Inflammatory macrophage (primary cell): ENCODE measurements at regions not wholly inside any gene's neighbourhood (a gene's known extent, or its start where the extent isn't known, plus 50 kb on each side); places are given as distances from the start of the nearest gene placed in this dataset.
"Not testable (repeated sequence)": the region's sequence is repeated elsewhere in the genome, so short reads cannot be mapped to it uniquely, and the experiment has no call there.

Source experiments
- DNase-seq, 2 donors: peaks; one replicate each; pipeline ENCODE4 v3.0.0-alpha.2; 2020 to 2022

DNA sequence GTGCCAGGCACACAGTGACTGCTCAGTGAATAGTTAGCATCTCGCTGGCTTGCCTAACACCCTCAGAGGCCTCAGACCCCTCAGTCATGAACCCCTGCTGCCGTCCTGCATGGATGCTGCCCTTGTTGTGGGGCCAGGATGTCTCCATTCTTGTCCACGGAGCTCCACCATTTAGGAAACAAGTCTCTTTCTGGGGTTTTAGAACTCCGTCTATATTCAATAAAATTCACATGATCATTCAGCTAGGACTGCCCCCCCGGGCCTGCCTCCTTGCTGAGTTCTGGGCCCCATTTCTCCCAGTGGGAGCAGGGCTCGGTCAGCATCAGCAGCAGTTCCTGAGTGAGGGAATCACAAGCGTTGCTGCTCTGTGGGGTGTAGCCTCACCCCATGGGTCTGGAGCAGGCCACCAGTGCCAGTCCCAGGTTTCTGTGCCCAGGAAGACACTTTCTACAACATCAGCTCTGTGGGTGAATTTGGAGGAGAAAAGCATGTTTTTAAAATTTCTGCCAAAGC, 134.1 kb downstream of the RHOU start:
- no peak for DNase-seq

DNA sequence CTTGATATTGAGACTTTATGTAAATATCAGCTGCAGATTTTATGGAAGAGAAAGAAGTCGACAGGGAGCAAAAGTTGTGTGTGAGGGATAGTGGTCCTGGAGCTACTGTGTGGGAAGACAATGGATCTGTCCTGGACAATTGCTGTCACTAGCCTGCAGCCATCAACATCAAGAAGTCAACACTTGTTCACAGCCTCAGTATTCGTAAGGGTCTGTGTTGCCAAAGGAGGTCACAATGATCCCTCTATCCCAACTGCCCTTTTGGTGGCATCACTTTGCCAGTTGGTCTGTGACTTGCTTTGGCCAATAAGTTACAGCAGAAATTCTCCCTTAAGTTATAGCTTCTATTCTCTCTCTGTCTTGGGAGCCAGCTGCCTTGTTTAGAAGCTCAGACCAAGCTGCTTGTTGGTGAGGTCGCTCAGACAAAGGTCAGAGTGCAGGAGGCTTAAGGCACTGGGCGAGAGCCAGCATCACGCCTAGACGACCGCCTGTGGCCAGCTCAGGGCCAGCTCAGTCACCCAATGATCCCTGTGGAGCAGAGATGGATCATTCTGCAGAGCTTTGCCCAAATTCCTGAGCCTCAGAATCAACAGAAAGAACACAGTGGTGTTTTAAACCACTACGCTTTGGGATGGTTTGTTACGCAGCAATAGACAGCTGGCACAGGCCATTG, 134.9 kb downstream of the RHOU start:
- DNase-seq = no peak

DNA sequence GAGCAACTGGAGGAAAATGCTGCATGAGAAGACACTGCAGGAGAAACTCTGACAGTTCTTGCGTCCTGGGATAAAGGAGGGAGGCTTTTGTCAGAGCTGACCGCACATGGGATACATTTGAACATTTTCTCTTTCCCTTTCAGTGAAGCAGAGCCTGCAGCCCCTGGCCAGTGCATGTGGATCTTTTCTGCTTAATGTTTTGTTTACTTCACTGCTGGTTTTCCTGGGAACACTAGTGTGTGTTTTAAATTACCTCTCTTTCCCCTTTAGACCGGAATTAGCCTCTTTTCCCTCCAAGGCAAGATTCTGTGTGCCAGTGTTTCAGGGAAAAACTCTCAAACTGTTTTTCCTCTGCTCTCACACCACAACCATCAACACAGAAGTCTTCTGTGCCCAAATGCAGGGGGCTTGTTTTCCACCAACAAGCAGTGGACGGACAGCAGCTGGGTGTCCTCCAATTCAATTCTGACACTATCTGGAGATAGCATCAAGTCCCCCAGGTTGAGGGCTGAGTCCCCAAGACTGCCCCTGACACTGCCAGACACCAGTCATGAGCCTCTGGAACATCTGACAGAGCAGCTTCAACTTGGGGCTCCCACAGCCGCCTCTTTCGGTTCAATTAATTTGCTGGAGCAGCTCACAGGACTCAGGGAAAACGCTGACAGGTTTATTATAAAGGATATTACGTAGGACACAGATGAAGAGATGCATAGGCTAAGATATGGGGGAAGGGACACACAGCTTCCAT, 136.2 kb downstream of the RHOU start:
- no peak for DNase-seq

DNA sequence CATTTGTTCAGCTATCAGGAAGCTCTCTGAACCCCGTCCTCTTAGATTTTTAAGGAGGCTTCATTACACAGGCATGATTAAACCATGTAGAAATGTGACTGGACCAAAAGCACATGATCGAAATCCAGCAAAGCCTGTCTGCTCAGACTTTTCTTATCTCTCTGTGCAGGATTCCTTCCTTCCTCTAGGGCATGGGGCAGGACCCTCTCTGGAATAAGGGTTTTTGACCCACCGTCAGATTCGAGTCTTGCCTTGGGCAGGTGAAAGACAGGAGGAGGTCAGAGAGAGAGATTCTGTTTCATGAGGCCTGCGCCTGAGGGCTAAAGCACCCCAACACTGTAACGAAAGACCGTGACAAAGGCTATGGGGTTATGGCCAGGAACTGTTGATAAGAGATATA, 136.8 kb downstream of the RHOU start:
- no peak for DNase-seq

DNA sequence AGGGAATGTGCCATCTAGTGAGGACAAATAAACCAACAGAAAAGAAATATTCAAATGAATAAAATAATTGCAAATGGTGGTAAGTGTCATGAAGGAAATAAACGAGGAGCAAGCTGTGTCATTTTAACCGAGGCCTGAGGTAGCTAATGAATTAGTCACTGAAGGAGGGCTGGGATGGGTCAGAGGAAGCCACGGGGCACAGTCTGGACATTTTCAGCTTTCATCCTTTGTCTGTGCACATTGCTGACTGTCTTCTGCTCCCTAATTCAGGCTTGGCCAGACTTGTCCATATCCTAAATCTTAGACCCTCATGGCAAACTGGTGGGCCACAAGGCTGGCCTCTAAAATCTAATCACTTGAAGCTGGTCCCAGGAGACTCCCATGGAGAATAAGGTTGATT, 138.4 kb downstream of the RHOU start:
- DNase-seq = no peak

DNA sequence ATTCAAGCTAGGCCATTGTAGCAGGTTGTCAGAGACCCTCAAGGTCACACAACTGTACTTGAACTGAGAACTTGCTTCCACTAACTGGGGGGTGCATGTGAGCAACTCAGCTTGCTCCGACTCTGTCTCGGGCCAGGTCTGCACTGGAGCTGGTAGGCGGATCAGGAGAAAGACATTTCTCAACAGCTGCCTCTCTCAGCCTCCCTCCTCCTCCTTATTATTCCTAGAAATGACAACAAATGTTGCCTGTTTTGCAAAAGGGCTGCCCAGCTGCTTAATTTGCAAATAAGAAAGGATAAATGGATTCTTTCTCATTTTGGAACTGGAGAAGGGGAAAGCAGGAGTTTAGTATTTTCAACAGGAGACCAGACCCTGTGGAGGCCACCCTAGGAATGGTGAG, 140.5 kb downstream of the RHOU start:
- DNase-seq = peak in 1 of 2 donors; percentile 47

DNA sequence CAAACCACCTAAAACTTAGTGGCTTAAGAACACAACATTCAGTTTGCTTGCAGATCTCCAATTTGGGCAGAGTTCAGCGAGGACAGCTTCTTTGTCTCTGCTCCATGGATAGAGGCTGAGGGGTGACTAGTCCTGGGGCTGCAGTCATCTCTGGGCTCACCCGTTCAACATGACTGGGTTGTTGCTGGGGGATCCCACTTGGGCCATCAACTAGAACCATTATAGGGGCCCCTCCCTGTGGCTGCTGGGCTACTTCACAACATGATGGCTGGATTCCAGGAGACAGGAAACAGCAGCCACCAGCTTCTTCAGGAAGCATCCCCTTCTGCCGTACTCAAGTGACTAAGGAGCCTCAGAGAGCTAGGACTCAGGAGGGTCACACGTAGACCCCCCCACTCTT, 140.9 kb downstream of the RHOU start:
- no peak for DNase-seq

DNA sequence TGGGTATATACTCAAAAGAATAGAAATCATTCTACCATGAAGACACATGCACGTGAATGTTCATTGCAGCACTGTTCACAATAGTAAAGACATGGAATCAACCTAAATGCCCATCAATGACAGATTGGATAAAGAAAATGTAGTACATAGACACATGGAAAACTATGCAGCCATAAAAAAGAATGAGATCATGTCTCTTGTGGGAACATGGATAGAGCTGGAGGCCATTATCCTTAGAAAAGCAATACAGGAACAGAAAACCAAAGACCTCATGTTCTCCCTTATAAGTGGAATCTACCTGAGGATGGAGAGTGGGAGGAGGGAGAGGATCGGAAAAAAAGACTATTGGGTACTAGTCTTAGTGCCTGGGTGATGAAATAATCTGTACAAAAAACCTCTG, 143.9 kb downstream of the RHOU start:
- no peak for DNase-seq

DNA sequence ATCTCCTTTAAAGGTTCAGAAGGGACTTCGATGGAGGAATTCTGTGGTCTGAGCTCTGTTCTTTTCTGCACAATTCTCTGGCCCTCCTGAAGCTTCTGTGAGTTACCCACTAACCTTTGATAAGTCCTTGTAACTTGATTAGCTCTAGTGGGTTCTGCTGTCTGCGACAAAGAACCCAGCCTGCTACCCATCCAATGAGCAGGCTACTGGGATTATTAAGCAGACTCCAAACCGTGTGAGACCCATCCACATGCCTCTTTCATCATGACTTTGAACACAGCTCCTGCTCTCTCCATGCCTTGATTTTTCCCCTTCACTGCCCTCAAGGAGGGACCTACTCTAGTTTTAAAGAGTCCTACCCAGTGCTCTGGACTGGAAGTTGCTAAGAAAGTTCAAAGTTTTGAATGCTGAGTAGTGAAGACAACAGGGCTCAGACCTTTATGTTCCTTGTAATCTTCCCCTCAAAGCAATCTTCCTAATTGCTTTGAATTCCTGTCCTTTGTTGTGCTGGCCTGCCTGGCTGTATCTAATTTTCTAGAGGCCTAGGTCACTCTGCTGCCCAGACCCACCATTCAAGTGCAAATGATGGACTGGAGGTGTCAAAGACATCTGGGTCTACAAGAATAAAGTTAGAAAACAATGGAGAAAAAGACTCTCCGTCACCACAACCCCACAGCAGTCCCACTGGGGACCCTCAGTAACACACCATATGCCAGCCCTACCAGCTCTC, 146.9 kb downstream of the RHOU start:
- DNase-seq = no peak

DNA sequence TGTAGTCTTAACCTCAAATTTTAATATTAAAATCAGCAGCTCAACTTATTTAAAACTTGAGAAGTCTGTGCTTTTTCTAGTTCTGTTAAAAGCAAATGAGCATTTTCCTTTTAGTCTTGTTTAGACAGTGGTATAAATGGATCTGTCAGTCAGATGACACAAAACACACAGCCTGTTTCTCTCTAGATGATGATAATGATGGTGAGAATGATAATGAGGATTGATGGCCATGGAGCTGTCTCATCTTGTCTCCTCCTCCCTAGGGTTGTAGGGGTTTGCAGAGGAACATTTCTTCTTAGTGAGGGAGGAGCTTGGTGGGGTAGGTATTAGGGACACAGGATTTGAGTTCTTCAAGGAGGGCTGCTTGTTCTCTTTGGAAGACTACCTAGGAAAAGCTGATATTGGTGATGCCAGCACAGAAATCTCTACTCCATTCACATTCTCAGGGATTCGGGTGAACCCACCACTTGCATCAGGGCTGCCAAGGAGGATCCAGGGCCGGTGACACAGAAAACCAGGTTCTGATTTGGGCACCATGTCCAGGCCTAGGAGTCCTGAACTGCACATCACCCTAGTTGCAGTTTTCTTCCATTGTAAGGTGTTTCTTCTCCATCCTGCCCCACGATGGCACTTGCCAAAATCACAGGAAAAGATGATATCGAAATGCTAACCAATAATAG, 147.6 kb downstream of the RHOU start:
- no peak for DNase-seq

DNA sequence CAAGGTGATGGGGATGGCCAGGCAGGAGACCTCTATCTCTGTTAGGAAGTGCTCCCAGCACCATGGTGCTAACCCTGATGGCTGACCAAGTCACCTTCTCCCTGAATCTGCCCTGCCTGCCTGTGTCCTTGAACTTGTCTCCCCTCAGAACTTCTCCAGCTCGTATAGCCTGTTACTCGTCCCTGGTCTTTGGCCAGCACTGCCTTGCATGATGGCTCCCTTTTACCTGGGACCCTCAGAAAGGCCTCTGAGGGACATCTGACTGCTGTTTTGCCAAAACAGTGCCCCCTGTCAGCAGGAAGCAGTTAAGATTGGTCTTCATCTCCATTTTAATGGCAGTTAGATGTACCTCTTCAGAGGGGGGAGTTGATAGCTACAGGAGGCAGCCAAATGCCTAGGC, 148.3 kb downstream of the RHOU start:
- DNase-seq = no peak

DNA sequence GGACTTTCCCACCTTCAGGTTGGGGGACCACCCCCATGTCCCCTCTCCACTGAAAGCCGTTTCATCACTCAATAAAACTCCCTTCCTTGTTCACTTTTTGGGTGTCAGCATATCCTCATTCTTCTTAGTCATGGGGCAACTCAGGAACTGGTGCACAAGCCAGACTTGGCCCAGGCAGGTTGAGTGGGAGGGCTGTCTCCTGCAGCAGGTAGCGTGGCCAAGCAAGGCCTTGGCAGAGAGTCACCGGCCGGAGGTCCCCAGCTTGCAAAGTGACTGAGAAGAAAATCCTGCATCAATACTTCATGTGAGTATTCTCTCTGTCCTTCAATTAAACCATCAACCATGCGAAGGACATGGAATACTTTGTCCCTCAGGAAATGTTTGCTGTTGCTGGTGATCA, 148.9 kb downstream of the RHOU start:
- DNase-seq = no peak

DNA sequence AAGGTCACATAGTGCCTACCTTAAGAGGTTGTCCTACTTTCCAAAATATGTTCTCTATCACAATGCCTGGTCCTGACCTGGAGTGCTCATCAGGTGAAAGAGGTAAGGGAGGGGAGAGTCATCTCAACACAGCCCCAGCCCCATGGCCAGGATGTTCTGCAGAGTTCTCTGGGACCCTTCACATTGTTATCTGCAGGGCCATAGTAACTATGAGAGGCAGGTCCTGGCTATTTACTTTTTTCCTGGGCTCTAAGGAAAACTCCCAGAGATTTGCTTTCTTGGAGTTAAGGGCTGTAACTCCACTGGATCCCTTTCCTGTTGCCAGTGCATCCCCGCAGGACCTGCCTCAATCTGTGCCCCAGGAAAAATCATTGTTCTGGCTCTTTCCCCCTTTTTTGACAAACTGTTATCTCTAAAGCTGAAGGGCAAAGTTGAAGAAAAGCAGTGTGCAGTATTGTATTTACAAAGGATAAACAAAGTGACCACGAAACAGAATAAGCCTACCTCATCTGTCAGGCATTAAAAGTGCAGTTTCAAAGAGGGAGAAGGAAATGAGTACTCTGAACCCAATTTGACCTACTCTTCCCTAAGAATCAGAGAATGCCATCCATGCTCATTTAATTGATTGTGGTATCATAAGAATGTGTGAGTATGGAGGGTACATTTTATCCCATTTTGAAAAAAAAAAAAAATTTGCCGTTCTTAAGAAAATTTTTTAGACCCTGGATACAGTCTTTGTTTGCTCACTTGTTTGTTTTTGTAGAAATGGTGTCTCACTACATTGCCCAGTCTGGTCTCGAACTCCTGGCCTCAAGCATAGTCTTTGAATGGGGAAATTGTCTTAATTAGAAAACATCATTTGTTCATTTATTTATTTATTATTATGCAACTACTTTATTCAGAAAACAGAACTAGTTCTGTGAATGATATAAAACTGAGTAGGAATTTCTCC, 149.6 kb downstream of the RHOU start:
- DNase-seq = no peak

DNA sequence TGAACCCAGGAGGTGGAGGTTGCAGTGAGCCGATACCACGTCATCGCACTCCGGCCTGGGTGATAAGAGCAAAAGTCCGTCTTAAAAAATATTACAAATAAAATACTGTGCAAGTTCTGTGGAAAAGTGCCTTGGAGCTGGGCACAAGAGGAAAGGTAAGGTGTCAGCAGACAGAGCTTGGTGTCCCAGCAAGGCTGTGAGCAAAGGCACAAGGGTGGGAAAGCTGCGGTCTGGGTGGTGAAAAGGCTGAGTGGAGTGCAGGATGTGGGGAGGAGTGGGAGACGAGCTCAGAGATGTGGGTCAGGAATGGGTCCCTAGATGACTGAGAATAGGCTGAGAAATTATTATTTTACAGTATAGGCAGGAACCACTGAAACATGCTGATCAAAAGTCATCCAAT, 150.6 kb downstream of the RHOU start:
- DNase-seq = no peak

DNA sequence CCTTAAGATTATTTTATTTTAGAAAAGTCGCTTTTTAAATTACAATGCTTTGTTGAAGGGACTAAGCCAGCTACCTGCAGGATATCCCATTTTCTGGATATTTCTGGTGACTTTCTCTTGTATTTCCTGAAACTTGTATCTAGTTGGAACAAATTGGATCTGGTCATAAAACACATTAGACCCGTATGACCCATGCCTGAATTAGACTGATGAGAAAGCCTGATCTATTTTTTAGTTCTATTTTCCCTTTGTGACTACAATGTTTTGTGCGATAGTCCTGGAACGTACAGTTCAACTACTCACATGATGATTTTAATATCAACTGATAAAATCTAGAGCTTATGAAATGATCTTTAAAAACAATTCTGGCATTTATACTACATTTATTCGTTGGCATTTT, 151.8 kb downstream of the RHOU start:
- DNase-seq = no peak

DNA sequence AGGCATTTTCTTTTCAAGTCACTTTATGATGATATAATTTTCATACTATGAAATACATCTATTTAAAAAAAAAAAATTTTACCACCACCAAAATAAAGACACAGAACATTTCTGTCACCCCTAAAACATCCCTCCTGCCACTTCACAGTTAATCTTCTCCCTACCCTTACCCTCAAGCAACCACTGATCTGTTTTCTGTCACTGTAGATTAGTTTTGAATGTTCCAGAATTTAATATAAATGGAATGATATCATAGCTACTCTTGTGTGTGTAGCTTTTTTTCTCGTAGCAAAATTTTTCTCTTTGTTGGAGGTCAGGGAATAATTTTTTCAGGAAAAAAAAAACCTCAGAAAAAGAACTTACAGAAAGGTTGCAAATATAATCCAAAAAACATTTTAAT, 152.7 kb downstream of the RHOU start:
- no peak for DNase-seq

DNA sequence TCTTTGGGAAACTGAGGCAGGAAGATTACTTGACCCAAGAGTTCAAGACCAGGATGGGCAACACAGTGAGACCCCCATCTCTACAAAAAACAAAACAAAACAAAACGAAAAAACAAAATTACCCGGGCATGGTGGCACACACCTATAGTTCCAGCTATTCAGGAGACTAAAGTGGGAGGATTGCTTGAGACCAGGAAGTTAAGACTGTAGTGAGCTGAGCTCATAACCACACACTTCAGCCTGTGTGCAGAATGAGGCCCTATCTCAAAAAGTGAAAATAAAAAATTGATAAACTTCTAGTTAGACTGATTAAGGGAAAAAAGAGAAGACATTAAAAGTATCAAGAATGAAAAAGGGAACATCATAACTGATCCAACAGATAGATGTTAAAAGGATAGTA, 154.0 kb downstream of the RHOU start:
- DNase-seq = peak in 1 of 2 donors; percentile 12

DNA sequence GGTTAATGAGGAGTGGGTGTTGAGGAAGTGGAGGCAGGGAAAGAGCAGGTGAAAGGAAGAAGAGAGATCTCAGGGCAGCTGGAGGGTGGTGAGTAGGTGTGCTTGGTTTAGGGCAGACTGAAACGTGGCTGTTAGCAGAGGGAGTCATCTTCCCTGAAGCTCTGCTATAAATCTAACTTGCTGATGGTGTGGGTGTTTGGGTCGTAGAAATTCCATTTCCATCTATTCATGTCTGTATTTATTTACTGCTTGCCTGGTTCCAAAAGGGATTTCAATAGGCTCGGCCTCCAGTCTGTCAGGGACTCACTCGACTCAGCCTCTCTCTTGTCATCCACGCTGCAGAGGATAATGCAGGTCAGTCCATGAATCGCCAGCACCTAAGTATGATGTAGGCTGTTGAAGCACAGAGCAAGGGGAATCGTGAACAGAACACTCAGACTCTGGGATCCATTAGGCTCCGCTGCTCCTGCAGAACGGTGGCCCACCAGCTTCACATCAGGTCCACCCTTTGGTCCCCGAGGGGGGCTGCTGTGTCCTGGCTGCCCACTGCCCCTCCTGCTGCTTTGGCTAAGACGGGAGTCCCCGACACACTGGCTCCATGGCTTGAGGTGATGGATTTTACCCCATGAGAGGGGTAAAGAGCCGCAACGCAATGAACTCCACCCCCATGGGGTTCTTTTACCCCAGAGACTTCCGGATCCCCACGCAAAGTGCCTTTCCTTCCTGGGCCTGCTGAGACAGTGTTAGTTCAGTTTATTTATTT, 156.2 kb downstream of the RHOU start:
- DNase-seq = no peak

DNA sequence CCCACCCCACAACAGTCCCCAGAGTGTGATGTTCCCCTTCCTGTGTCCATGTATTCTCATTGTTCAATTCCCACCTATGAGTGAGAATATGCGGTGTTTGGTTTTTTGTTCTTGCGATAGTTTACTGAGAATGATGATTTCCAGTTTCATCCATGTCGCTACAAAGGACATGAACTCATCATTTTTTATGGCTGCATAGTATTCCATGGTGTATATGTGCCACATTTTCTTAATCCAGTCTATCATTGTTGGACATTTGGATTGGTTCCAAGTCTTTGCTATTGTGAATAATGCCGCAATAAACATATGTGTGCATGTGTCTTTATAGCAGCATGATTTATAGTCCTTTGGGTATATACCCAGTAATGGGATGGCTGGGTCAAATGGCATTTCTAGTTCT, 156.9 kb downstream of the RHOU start:
- DNase-seq = not testable (repeated sequence)

DNA sequence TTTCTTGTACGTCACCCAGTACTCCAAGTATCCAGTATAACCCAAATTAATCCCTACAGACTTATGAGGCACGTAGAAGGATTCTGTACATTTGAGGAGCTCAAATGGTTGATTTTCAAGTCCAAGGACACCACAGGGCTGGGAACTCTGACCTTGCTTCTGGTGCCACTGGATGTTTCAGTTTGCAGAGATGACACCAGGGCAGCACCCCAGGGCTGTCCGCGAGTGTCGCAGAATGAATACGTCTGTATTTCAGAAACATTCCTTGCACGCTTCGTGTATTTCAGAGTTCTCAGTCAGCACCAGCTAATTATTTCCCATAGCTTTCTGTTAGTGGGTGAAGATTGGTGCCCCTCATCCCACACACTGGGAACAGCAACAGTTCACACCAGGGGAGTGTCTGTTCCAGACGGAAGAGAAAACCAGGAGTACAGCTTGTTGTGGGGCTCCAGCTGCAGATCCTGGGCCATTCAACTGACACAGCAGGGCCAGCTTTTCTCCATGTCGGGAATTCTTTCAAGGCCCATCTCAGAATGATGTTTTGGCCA, 159.2 kb downstream of the RHOU start:
- DNase-seq = no peak

DNA sequence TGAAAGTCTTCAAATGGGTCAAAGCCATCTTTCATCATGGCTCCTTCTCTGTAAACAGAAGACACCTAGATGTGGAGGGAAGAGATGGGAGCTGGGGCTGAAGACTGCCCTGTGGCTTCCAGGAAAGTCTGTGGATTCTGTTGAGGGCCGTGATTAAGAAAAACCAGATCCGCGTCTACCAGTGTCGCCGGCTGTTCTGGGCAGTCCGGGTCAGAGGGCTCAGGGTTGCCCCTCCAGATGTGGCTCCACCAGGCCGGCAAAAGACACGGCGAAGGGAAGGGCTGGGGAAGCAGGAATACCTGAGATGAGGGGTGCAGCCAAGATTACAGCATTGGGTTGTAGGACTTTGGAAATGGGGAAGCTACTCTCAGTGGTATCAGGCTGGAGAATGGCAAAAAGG, 162.6 kb downstream of the RHOU start:
- DNase-seq = no peak
